Neural cell (in vitro differentiated cells): ENCODE measurements at regions not wholly inside any gene's neighbourhood (a gene's known extent, or its start where the extent isn't known, plus 50 kb on each side); places are given as distances from the start of the nearest gene placed in this dataset.
A peak's percentile ranks its signal among the peaks of the same experiment; 100 is the strongest.

Source experiments
- H2AFZ ChIP-seq: fragments of 200-600, 300-800 bp; sonication (generic), shearing (Covaris generic); 2 replicates; pipeline ENCODE4 v1.6.0; 2014; ENCODE audit warnings: low read depth, mild to moderate bottlenecking, antibody characterized with exemption, low read length, moderate library complexity
- H3F3A ChIP-seq: fragments of 200-600 bp; shearing (Covaris generic); 2 replicates; pipeline ENCODE4 v1.6.1; 2016; ENCODE audit warnings: mild to moderate bottlenecking, moderate library complexity, mixed read lengths, antibody characterized with exemption, low read length; ENCODE audit not compliant: insufficient read depth, poor library complexity, severe bottlenecking
- H3K27ac ChIP-seq: fragments of 200-600, 300-800 bp; sonication (generic), shearing (Covaris generic); 2 replicates; pipeline ENCODE4 v1.5.1; 2014; ENCODE audit warnings: mild to moderate bottlenecking, low read length, moderate library complexity
- H3K27me3 ChIP-seq: fragments of 300-800, 200-600 bp; sonication (generic), shearing (Covaris generic); 2 replicates; pipeline ENCODE4 v1.6.0; 2014; ENCODE audit warnings: mild to moderate bottlenecking, low read depth, low read length, moderate library complexity; ENCODE audit not compliant: insufficient read depth
- H3K36me3 ChIP-seq: fragments of 300-800, 200-600 bp; sonication (generic), shearing (Covaris generic); 2 replicates; pipeline ENCODE4 v1.5.1; 2014; ENCODE audit warnings: mild to moderate bottlenecking, antibody characterized with exemption, low read length, moderate library complexity; ENCODE audit not compliant: insufficient read depth
- H3K4me2 ChIP-seq: fragments of 300-800, 200-600 bp; sonication (generic), shearing (Covaris generic); 2 replicates; pipeline ENCODE4 v1.6.0; 2014; ENCODE audit warnings: mild to moderate bottlenecking, low read length
- H3K4me3 ChIP-seq: fragments of 300-800, 200-600 bp; sonication (generic), shearing (Covaris generic); 2 replicates; pipeline ENCODE4 v1.5.1; 2014; ENCODE audit warnings: mild to moderate bottlenecking, low read length, moderate library complexity
- H3K79me2 ChIP-seq: fragments of 200-600 bp; shearing (Covaris generic); replicated peaks from 2 replicates; pipeline ENCODE4 v1.6.0; 2014; ENCODE audit warnings: mild to moderate bottlenecking, low read length, moderate library complexity; ENCODE audit not compliant: insufficient read depth
- H3K9ac ChIP-seq: fragments of 300-800, 200-600 bp; sonication (generic), shearing (Covaris generic); 2 replicates; pipeline ENCODE4 v1.6.1; 2016; ENCODE audit warnings: mild to moderate bottlenecking, low read length, mixed read lengths
- H3K9me2 ChIP-seq: fragments of 200-600 bp; shearing (Covaris generic); 2 replicates; pipeline ENCODE4 v1.6.1; 2016; ENCODE audit warnings: mild to moderate bottlenecking, low read length, mixed read lengths; ENCODE audit not compliant: insufficient read depth
- H3K9me3 ChIP-seq: fragments of 200-600, 300-800 bp; sonication (generic), shearing (Covaris generic); 2 replicates; pipeline ENCODE4 v1.6.1; 2016; ENCODE audit warnings: mild to moderate bottlenecking, mixed run types, low read length, moderate library complexity, mixed read lengths
- H4K20me1 ChIP-seq: fragments of 200-600 bp; shearing (Covaris generic); 2 replicates; pipeline ENCODE4 v1.6.1; 2016; ENCODE audit warnings: mild to moderate bottlenecking, mixed run types; ENCODE audit not compliant: insufficient read depth
- EP300 ChIP-seq: fragments of 450-650 bp; conservative IDR thresholded peaks from 2 replicates; pipeline ENCODE4 v1.6.1; 2014; ENCODE audit warnings: antibody characterized with exemption, mild to moderate bottlenecking, moderate library complexity; ENCODE audit not compliant: poor library complexity, severe bottlenecking
- EZH2 ChIP-seq: fragments of 200-600, 300-800 bp; shearing (Covaris generic), sonication (generic); IDR thresholded peaks from 2 replicates; pipeline ENCODE4 v1.6.1; 2014; ENCODE audit warnings: antibody characterized with exemption, low read length, borderline replicate concordance, mild to moderate bottlenecking; ENCODE audit not compliant: insufficient read depth, poor library complexity, severe bottlenecking
- MXI1 ChIP-seq: fragments of 450-650 bp; conservative IDR thresholded peaks from 2 replicates; pipeline ENCODE4 v1.6.1; 2014; ENCODE audit warnings: antibody characterized with exemption, mild to moderate bottlenecking; ENCODE audit not compliant: poor library complexity, severe bottlenecking
- POLR2AphosphoS5 ChIP-seq: IDR thresholded peaks from 2 replicates; pipeline ENCODE4 v1.6.1; 2012
- RAD21 ChIP-seq: fragments of 450-650 bp; conservative IDR thresholded peaks from 2 replicates; pipeline ENCODE4 v1.6.1; 2014; ENCODE audit warnings: antibody characterized with exemption, mild to moderate bottlenecking, moderate library complexity
- SMC3 ChIP-seq: fragments of 450-650 bp; conservative IDR thresholded peaks from 2 replicates; pipeline ENCODE4 v1.6.1; 2014; ENCODE audit warnings: antibody characterized with exemption, mild to moderate bottlenecking, moderate library complexity; ENCODE audit not compliant: poor library complexity
- TAF1 ChIP-seq: IDR thresholded peaks from 2 replicates; pipeline ENCODE4 v1.6.1; 2012; ENCODE audit warnings: low read depth
- TF ChIP-seq, protein P1 (sequence below): IDR thresholded peaks from 2 replicates; pipeline ENCODE4 v1.6.1; 2012; ENCODE audit warnings: borderline replicate concordance
- TF ChIP-seq, protein P2 (sequence below): fragments of 450-650 bp; IDR thresholded peaks from 2 replicates; pipeline ENCODE4 v1.5.1; 2014; ENCODE audit warnings: antibody characterized with exemption, mild to moderate bottlenecking, moderate library complexity; ENCODE audit not compliant: poor library complexity, severe bottlenecking

DNA sequence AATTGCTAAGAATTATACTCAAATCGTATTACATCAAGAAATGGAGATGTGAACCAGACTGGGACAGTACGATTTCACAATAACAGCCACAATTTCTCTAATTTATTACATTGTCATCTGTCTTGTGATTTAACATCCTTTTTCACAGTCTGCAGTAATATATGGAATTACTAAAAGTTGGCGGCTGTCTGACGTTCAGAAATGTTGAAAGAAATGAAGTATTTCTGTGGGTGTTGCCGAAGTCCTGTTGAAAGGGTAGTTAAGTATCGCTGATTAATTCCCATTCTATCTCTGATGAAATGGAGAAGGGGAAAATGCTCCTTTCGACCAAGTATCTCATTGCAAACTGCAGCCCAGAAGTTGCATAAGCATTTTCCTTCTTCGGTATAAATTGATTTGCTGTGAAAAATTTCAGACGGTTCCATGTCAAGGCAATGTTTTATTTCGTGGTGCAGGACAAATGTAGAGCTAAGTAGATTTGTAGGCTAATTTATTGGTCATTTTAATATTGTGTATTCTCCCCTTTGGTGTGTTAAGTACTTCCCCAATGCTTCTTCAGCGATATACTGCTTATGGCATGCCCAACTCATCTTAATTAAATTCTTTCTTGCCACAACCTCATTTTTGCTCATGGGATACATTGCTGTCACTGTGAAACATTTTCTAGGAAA, 775.2 kb upstream of the RBFOX1 start:
- Histone ChIP-seq H3K79me2 (no peaks in the 10 kb centered on the region), H3F3A (peaks cover 3% of the 10 kb centered on the region), H3K4me3 (peak overlapping the region; percentile 45), H3K4me2 (peak overlapping the region; percentile 54), H3K27me3 (no peaks in the 10 kb centered on the region), H3K36me3 (no peaks in the 10 kb centered on the region), H3K9ac (no peak overlapping the region), H3K9me3 (no peaks in the 10 kb centered on the region), H4K20me1 (no peaks in the 10 kb centered on the region), H2AFZ (no peak overlapping the region), H3K9me2 (no peaks in the 10 kb centered on the region), H3K27ac (peak overlapping the region; percentile 50)
- TF ChIP-seq, protein P1, sequence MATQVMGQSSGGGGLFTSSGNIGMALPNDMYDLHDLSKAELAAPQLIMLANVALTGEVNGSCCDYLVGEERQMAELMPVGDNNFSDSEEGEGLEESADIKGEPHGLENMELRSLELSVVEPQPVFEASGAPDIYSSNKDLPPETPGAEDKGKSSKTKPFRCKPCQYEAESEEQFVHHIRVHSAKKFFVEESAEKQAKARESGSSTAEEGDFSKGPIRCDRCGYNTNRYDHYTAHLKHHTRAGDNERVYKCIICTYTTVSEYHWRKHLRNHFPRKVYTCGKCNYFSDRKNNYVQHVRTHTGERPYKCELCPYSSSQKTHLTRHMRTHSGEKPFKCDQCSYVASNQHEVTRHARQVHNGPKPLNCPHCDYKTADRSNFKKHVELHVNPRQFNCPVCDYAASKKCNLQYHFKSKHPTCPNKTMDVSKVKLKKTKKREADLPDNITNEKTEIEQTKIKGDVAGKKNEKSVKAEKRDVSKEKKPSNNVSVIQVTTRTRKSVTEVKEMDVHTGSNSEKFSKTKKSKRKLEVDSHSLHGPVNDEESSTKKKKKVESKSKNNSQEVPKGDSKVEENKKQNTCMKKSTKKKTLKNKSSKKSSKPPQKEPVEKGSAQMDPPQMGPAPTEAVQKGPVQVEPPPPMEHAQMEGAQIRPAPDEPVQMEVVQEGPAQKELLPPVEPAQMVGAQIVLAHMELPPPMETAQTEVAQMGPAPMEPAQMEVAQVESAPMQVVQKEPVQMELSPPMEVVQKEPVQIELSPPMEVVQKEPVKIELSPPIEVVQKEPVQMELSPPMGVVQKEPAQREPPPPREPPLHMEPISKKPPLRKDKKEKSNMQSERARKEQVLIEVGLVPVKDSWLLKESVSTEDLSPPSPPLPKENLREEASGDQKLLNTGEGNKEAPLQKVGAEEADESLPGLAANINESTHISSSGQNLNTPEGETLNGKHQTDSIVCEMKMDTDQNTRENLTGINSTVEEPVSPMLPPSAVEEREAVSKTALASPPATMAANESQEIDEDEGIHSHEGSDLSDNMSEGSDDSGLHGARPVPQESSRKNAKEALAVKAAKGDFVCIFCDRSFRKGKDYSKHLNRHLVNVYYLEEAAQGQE, result no peak
- no peak for TF ChIP-seq EP300
- no peak for TF ChIP-seq POLR2AphosphoS5
- TF ChIP-seq SMC3, result no peak
- no peak for TF ChIP-seq RAD21
- TF ChIP-seq, protein P2, sequence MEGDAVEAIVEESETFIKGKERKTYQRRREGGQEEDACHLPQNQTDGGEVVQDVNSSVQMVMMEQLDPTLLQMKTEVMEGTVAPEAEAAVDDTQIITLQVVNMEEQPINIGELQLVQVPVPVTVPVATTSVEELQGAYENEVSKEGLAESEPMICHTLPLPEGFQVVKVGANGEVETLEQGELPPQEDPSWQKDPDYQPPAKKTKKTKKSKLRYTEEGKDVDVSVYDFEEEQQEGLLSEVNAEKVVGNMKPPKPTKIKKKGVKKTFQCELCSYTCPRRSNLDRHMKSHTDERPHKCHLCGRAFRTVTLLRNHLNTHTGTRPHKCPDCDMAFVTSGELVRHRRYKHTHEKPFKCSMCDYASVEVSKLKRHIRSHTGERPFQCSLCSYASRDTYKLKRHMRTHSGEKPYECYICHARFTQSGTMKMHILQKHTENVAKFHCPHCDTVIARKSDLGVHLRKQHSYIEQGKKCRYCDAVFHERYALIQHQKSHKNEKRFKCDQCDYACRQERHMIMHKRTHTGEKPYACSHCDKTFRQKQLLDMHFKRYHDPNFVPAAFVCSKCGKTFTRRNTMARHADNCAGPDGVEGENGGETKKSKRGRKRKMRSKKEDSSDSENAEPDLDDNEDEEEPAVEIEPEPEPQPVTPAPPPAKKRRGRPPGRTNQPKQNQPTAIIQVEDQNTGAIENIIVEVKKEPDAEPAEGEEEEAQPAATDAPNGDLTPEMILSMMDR, result no peak
- TF ChIP-seq MXI1, result no peak
- no peak for TF ChIP-seq TAF1
- TF ChIP-seq EZH2, result no peak

DNA sequence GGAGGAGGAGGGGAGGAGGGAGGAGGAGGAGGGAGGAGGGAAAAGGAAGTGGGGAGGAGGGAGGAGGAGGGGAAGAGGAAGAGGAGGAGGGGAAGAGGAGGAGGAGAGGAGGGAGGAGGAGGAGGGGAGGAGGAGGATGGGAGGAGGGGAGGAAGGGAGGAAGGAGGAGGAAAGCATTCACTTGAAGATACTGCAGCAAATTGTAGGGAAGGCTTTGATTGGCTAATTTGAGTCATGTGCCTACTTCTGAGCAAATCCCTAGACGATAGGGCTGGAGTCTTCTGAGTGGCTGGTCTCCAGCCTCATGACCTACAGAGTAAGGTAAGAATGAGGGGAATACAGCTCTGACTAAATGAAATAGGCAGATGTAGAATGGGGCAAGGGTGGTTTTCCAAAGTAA, 783.2 kb upstream of the RBFOX1 start:
- H3K4me2 ChIP-seq, result no peak overlapping the region
- H3F3A ChIP-seq, result no peaks in the 10 kb centered on the region
- no peaks in the 10 kb centered on the region for H3K9me2 ChIP-seq
- no peaks in the 10 kb centered on the region for H4K20me1 ChIP-seq
- H3K36me3 ChIP-seq, result no peaks in the 10 kb centered on the region
- H3K27ac ChIP-seq, result no peak overlapping the region
- H3K79me2 ChIP-seq, result no peaks in the 10 kb centered on the region
- no peaks in the 10 kb centered on the region for H3K27me3 ChIP-seq
- no peak for TF ChIP-seq SMC3
- TF ChIP-seq MXI1, result no peak
- TF ChIP-seq, protein P2, result no peak
- TF ChIP-seq, protein P1, result no peak
- no peak for TF ChIP-seq POLR2AphosphoS5
- no peak for TF ChIP-seq EZH2
- TF ChIP-seq EP300, result no peak
- no peak for TF ChIP-seq TAF1
- no peak for TF ChIP-seq RAD21
- no peak overlapping the region for H2AFZ ChIP-seq
- no peak overlapping the region for H3K9ac ChIP-seq
- no peak overlapping the region for H3K4me3 ChIP-seq
- H3K9me3 ChIP-seq, result no peaks in the 10 kb centered on the region
